ENCODE measurements at regions not wholly inside any gene's neighbourhood (a gene's known extent, or its start where the extent isn't known, plus 50 kb on each side); places are given as distances from the start of the nearest gene placed in this dataset.

DNA sequence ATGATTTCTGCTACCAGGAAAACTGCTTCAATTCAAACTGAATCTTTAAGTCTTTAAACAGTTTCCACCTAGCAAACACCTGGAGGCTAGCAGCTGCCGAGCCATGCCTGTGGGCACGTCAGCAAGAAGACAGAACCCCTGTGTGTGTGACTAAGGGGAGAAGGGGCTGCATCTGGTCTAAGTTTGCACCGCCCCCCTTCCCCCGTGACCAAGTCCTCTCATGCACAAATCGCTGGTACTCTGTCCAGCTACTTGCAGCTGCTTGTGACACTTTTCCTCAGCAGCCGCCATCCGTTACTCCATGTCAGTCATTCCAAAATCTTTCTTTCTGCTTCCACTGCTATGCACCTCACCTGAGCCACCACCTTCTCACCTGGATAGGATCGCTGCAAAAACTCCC lies 355.0 kb downstream of the SS18 start:
- intact Hi-C loops (cut with micrococcal nuclease; ENCODE audit: unreplicated experiment), result no loop called here
- CTCF ChIA-PET, result no interaction called here
- POLR2A ChIA-PET (ENCODE audit: low non-redundant PET), result no interaction called here
- Histone ChIP-seq H3K27ac (ENCODE audit: low read depth, low read length, poor library complexity, severe bottlenecking) (no peak overlapping the region), H3K27me3 (replicated peaks; ENCODE audit: insufficient read depth, low read depth, low read length, poor library complexity) (no peaks in the 10 kb centered on the region), H3K4me1 (ENCODE audit: insufficient read depth, low read length, poor library complexity, severe bottlenecking) (no peaks in the 10 kb centered on the region), H3K9me3 (ENCODE audit: low read depth, low read length, poor library complexity, severe bottlenecking) (no peaks in the 10 kb centered on the region), H3K4me3 (ENCODE audit: low read depth, low read length, poor library complexity, severe bottlenecking) (no peak overlapping the region), H3K36me3 (ENCODE audit: insufficient read depth, low read length, poor library complexity, severe bottlenecking) (no peaks in the 10 kb centered on the region)
- no peak for DNase-seq (ENCODE audit: low spot score)
- BruUV-seq (replicated peaks), result no TSS peak
- TF ChIP-seq EZH2 (IDR thresholded peaks at IDR 0.05; ENCODE audit: borderline replicate concordance, low read depth, low read length, poor library complexity, severe bottlenecking), result no peak
- TF ChIP-seq, protein P1, sequence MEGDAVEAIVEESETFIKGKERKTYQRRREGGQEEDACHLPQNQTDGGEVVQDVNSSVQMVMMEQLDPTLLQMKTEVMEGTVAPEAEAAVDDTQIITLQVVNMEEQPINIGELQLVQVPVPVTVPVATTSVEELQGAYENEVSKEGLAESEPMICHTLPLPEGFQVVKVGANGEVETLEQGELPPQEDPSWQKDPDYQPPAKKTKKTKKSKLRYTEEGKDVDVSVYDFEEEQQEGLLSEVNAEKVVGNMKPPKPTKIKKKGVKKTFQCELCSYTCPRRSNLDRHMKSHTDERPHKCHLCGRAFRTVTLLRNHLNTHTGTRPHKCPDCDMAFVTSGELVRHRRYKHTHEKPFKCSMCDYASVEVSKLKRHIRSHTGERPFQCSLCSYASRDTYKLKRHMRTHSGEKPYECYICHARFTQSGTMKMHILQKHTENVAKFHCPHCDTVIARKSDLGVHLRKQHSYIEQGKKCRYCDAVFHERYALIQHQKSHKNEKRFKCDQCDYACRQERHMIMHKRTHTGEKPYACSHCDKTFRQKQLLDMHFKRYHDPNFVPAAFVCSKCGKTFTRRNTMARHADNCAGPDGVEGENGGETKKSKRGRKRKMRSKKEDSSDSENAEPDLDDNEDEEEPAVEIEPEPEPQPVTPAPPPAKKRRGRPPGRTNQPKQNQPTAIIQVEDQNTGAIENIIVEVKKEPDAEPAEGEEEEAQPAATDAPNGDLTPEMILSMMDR (conservative IDR thresholded peaks at IDR 0.05; ENCODE audit: low read depth, low read length), result no peak

DNA sequence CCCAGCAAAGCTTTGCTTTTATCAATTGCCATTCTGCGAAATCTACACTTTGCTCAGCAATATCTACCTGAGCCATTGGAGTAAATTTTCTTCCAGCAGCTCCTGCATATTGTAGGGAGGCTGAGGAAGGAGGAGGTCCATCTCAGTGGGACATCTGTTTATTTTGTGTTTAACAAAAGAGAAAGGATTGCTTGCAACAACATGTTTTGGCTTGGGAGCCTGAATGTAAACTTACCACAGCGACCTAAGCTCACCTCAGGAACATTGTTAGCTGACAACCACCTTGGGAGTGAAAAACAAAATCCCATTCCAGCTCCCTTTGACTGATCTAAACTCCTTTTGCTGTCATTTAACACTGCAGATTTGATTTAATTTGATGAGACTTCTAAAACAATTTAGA lies 356.1 kb downstream of the SS18 start:
- intact Hi-C loops (cut with micrococcal nuclease; ENCODE audit: unreplicated experiment), result no loop called here

DNA sequence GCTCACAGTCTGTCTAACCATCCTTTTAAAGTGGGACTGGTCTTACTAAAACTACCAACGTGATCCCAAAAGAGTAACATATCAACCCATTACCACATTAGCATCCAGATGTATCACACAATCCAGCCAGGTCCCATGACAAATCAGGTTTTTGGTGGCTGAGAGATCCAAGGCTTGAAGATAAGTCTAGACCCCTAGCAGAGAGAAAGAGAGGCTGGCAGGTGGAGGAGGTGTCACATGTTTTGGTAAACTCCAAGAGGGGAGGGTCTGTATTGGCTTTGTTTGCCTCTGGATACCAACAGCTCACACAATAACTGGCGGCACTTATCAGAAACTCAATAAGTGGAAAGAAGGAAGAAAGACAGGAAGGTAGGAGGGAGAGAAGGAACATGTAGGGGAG lies 357.6 kb downstream of the SS18 start:
- no peak for DNase-seq (ENCODE audit: low spot score)
- H3K27me3 ChIP-seq (replicated peaks; ENCODE audit: insufficient read depth, low read depth, low read length, poor library complexity), result no peaks in the 10 kb centered on the region
- H3K4me1 ChIP-seq (ENCODE audit: insufficient read depth, low read length, poor library complexity, severe bottlenecking), result no peaks in the 10 kb centered on the region
- intact Hi-C loops (cut with micrococcal nuclease; ENCODE audit: unreplicated experiment), result no loop called here
- no peaks in the 10 kb centered on the region for H3K36me3 ChIP-seq (ENCODE audit: insufficient read depth, low read length, poor library complexity, severe bottlenecking)
- CTCF ChIA-PET, result no interaction called here
- H3K27ac ChIP-seq (ENCODE audit: low read depth, low read length, poor library complexity, severe bottlenecking), result no peak overlapping the region
- no peak overlapping the region for H3K4me3 ChIP-seq (ENCODE audit: low read depth, low read length, poor library complexity, severe bottlenecking)
- POLR2A ChIA-PET (ENCODE audit: low non-redundant PET), result no interaction called here
- no peaks in the 10 kb centered on the region for H3K9me3 ChIP-seq (ENCODE audit: low read depth, low read length, poor library complexity, severe bottlenecking)
- no peak for TF ChIP-seq EZH2 (IDR thresholded peaks at IDR 0.05; ENCODE audit: borderline replicate concordance, low read depth, low read length, poor library complexity, severe bottlenecking)
- TF ChIP-seq, protein P1 (conservative IDR thresholded peaks at IDR 0.05; ENCODE audit: low read depth, low read length), result no peak
- BruUV-seq (replicated peaks), result no TSS peak

More for the DNA sequence above, 356.1 kb downstream of the SS18 start:
- POLR2A ChIA-PET (ENCODE audit: low non-redundant PET), result no interaction called here
- Histone ChIP-seq H3K4me3 (ENCODE audit: low read depth, low read length, poor library complexity, severe bottlenecking) (no peak overlapping the region), H3K4me1 (ENCODE audit: insufficient read depth, low read length, poor library complexity, severe bottlenecking) (no peaks in the 10 kb centered on the region), H3K36me3 (ENCODE audit: insufficient read depth, low read length, poor library complexity, severe bottlenecking) (no peaks in the 10 kb centered on the region), H3K9me3 (ENCODE audit: low read depth, low read length, poor library complexity, severe bottlenecking) (no peaks in the 10 kb centered on the region), H3K27me3 (replicated peaks; ENCODE audit: insufficient read depth, low read depth, low read length, poor library complexity) (no peaks in the 10 kb centered on the region), H3K27ac (ENCODE audit: low read depth, low read length, poor library complexity, severe bottlenecking) (no peak overlapping the region)
- CTCF ChIA-PET, result no interaction called here
- DNase-seq (ENCODE audit: low spot score), result no peak
- TF ChIP-seq, protein P1 (conservative IDR thresholded peaks at IDR 0.05; ENCODE audit: low read depth, low read length), result no peak
- TF ChIP-seq EZH2 (IDR thresholded peaks at IDR 0.05; ENCODE audit: borderline replicate concordance, low read depth, low read length, poor library complexity, severe bottlenecking), result no peak
- no TSS peak for BruUV-seq (replicated peaks)

Data from A673 (cell line).